HCT116 (cell line): ENCODE measurements at regions not wholly inside any gene's neighbourhood (a gene's known extent, or its start where the extent isn't known, plus 50 kb on each side); places are given as distances from the start of the nearest gene placed in this dataset.

Experiments used
- EGR1 ChIP-seq: IDR thresholded peaks from 2 replicates; pipeline ENCODE4 v1.6.1; 2012; ENCODE audit warnings: low read depth
- MAX ChIP-seq: IDR thresholded peaks from 2 replicates; pipeline ENCODE4 v1.6.1; 2012
- POLR2A ChIP-seq: IDR thresholded peaks from 2 replicates; pipeline ENCODE4 v1.7.0; 2011; ENCODE audit warnings: borderline replicate concordance; ENCODE audit not compliant: insufficient read depth, insufficient read length; ENCODE audit errors: extremely low read depth
- POLR2AphosphoS5 ChIP-seq: IDR thresholded peaks from 2 replicates; pipeline ENCODE4 v1.6.1; 2011; ENCODE audit warnings: mild to moderate bottlenecking, low read depth, low read length, moderate library complexity
- RAD21 ChIP-seq: IDR thresholded peaks from 2 replicates; pipeline ENCODE4 v1.6.1; 2012; ENCODE audit warnings: low read depth, mild to moderate bottlenecking
- SIN3A ChIP-seq: IDR thresholded peaks from 2 replicates; pipeline ENCODE4 v1.6.1; 2012; ENCODE audit warnings: low read depth
- SRF ChIP-seq: IDR thresholded peaks from 2 replicates; pipeline ENCODE4 v1.6.1; 2012; ENCODE audit warnings: low read depth
- YY1 ChIP-seq: IDR thresholded peaks from 2 replicates; pipeline ENCODE4 v1.6.1; 2011; ENCODE audit warnings: low read length, low read depth, moderate library complexity, mild to moderate bottlenecking; ENCODE audit not compliant: insufficient replicate concordance; ENCODE audit errors: extremely low read depth
- TF ChIP-seq, protein P1 (sequence below), 3 experiments: fragments of 200-600 bp in 1 of 3; sonication (generic) in 1 of 3; IDR thresholded peaks in 2 of 3; conservative IDR thresholded peaks in 1 of 3; 2 replicates each; pipeline ENCODE4 v1.5.1; 2012 to 2017; ENCODE audit warnings: low read depth in 2 of 3, low read length in 2 of 3, antibody characterized with exemption in 1 of 3, borderline replicate concordance in 1 of 3, control low read depth in 1 of 3, mild to moderate bottlenecking in 1 of 3, mixed read lengths in 1 of 3, mixed run types in 1 of 3, moderate library complexity in 1 of 3; ENCODE audit not compliant: insufficient read depth in 1 of 3
- TF ChIP-seq, protein P2 (sequence below): IDR thresholded peaks from 2 replicates; pipeline ENCODE4 v1.6.1; 2012; ENCODE audit warnings: low read depth
- TF ChIP-seq, protein P3 (sequence below): IDR thresholded peaks from 2 replicates; pipeline ENCODE4 v1.6.1; 2011; ENCODE audit warnings: mild to moderate bottlenecking, low read length, moderate library complexity; ENCODE audit not compliant: insufficient replicate concordance; ENCODE audit errors: extremely low read depth

DNA sequence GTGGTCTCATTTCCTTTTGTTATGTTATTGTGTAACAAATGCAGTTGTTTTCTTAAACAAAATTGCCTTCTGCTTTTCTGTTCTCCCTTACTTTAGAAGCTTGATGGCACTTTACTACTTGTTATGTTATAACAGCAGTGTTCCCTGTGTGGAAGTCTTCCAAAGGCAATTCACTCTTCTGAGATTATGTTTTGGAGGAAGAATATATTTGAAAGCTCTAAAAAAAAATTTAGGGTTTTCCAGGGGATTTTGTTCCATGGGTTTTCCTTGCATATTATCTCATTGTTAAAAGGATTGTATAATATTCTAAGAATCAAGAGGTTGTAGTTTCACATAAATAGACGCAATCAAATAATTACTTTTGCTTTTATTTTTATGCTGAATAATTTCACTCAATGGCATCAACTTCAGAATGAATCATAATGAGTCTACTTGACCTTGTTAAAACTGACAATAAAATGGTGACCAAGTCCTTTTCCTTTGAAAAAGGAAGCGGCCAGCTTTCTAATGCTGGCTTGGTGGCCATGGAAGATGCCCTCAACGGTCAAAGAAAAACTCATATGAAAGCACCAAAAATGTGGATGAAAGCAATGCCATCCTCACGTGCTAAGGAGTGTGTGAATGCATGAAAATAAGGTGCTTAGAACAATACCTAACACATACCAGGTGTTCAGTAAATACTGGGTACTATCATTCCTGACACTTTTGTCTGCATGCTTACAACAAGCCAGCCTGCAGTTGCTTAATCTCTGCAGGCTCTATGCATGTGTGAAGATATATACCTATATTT lies 92.4 kb upstream of the KLF6 start:
- no peak for TF ChIP-seq POLR2AphosphoS5
- TF ChIP-seq, protein P1, sequence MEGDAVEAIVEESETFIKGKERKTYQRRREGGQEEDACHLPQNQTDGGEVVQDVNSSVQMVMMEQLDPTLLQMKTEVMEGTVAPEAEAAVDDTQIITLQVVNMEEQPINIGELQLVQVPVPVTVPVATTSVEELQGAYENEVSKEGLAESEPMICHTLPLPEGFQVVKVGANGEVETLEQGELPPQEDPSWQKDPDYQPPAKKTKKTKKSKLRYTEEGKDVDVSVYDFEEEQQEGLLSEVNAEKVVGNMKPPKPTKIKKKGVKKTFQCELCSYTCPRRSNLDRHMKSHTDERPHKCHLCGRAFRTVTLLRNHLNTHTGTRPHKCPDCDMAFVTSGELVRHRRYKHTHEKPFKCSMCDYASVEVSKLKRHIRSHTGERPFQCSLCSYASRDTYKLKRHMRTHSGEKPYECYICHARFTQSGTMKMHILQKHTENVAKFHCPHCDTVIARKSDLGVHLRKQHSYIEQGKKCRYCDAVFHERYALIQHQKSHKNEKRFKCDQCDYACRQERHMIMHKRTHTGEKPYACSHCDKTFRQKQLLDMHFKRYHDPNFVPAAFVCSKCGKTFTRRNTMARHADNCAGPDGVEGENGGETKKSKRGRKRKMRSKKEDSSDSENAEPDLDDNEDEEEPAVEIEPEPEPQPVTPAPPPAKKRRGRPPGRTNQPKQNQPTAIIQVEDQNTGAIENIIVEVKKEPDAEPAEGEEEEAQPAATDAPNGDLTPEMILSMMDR (IDR thresholded peaks at IDR 0.05 in 2 of 3, conservative IDR thresholded peaks at IDR 0.05 in 1 of 3; ENCODE audit: borderline replicate concordance in 1 of 3, insufficient read depth in 1 of 3, low read depth in 2 of 3, low read length in 2 of 3): no peak
- no peak for TF ChIP-seq RAD21
- TF ChIP-seq YY1: no peak
- TF ChIP-seq MAX: no peak
- no peak for TF ChIP-seq SRF
- no peak for TF ChIP-seq SIN3A
- no peak for TF ChIP-seq EGR1
- no peak for TF ChIP-seq POLR2A
- TF ChIP-seq, protein P2, sequence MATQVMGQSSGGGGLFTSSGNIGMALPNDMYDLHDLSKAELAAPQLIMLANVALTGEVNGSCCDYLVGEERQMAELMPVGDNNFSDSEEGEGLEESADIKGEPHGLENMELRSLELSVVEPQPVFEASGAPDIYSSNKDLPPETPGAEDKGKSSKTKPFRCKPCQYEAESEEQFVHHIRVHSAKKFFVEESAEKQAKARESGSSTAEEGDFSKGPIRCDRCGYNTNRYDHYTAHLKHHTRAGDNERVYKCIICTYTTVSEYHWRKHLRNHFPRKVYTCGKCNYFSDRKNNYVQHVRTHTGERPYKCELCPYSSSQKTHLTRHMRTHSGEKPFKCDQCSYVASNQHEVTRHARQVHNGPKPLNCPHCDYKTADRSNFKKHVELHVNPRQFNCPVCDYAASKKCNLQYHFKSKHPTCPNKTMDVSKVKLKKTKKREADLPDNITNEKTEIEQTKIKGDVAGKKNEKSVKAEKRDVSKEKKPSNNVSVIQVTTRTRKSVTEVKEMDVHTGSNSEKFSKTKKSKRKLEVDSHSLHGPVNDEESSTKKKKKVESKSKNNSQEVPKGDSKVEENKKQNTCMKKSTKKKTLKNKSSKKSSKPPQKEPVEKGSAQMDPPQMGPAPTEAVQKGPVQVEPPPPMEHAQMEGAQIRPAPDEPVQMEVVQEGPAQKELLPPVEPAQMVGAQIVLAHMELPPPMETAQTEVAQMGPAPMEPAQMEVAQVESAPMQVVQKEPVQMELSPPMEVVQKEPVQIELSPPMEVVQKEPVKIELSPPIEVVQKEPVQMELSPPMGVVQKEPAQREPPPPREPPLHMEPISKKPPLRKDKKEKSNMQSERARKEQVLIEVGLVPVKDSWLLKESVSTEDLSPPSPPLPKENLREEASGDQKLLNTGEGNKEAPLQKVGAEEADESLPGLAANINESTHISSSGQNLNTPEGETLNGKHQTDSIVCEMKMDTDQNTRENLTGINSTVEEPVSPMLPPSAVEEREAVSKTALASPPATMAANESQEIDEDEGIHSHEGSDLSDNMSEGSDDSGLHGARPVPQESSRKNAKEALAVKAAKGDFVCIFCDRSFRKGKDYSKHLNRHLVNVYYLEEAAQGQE: no peak
- TF ChIP-seq, protein P3, sequence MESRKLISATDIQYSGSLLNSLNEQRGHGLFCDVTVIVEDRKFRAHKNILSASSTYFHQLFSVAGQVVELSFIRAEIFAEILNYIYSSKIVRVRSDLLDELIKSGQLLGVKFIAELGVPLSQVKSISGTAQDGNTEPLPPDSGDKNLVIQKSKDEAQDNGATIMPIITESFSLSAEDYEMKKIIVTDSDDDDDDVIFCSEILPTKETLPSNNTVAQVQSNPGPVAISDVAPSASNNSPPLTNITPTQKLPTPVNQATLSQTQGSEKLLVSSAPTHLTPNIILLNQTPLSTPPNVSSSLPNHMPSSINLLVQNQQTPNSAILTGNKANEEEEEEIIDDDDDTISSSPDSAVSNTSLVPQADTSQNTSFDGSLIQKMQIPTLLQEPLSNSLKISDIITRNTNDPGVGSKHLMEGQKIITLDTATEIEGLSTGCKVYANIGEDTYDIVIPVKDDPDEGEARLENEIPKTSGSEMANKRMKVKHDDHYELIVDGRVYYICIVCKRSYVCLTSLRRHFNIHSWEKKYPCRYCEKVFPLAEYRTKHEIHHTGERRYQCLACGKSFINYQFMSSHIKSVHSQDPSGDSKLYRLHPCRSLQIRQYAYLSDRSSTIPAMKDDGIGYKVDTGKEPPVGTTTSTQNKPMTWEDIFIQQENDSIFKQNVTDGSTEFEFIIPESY: no peak
